ENCODE measurements at regions not wholly inside any gene's neighbourhood (a gene's known extent, or its start where the extent isn't known, plus 50 kb on each side); places are given as distances from the start of the nearest gene placed in this dataset.
"Not testable (repeated sequence)": the region's sequence is repeated elsewhere in the genome, so short reads cannot be mapped to it uniquely, and the experiment has no call there.

DNA sequence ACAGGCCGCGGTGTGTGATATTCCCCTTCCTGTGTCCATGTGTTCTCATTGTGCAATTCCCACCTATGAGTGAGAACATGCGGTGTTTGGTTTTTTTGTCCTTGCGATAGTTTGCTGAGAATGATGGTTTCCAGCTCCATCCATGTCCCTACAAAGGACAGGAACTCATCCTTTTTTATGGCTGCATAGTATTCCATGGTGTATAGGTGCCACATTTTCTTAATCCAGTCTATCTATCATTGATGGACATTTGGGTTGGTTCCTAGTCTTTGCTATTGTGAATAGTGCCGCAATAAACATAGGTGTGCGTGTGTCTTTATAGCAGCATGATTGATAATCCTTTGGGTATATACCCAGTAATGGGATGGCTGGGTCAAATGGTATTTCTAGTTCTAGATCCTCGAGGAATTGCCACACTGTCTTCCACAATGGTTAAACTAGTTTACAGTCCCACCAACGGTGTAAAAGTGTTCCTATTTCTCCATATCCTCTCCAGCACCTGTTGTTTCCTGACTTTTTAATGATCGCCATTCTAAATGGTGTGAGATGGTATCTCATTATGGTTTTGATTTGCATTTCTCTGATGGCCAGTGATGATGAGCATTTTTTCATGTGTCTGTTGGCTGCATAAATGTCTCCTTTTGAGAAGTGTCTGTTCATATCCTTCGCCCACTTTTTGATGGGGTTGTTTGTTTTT lies 125.1 kb downstream of the USP22 start:
- TF ChIP-seq, protein P1, sequence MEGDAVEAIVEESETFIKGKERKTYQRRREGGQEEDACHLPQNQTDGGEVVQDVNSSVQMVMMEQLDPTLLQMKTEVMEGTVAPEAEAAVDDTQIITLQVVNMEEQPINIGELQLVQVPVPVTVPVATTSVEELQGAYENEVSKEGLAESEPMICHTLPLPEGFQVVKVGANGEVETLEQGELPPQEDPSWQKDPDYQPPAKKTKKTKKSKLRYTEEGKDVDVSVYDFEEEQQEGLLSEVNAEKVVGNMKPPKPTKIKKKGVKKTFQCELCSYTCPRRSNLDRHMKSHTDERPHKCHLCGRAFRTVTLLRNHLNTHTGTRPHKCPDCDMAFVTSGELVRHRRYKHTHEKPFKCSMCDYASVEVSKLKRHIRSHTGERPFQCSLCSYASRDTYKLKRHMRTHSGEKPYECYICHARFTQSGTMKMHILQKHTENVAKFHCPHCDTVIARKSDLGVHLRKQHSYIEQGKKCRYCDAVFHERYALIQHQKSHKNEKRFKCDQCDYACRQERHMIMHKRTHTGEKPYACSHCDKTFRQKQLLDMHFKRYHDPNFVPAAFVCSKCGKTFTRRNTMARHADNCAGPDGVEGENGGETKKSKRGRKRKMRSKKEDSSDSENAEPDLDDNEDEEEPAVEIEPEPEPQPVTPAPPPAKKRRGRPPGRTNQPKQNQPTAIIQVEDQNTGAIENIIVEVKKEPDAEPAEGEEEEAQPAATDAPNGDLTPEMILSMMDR (IDR thresholded peaks at IDR 0.05; ENCODE audit: poor library complexity, severe bottlenecking) = not testable (repeated sequence)
- not testable (repeated sequence) for TF ChIP-seq EP300 (conservative IDR thresholded peaks at IDR 0.05; ENCODE audit: poor library complexity, severe bottlenecking); POLR2AphosphoS5 (IDR thresholded peaks at IDR 0.05); RAD21 (conservative IDR thresholded peaks at IDR 0.05)
- TF ChIP-seq, protein P2, sequence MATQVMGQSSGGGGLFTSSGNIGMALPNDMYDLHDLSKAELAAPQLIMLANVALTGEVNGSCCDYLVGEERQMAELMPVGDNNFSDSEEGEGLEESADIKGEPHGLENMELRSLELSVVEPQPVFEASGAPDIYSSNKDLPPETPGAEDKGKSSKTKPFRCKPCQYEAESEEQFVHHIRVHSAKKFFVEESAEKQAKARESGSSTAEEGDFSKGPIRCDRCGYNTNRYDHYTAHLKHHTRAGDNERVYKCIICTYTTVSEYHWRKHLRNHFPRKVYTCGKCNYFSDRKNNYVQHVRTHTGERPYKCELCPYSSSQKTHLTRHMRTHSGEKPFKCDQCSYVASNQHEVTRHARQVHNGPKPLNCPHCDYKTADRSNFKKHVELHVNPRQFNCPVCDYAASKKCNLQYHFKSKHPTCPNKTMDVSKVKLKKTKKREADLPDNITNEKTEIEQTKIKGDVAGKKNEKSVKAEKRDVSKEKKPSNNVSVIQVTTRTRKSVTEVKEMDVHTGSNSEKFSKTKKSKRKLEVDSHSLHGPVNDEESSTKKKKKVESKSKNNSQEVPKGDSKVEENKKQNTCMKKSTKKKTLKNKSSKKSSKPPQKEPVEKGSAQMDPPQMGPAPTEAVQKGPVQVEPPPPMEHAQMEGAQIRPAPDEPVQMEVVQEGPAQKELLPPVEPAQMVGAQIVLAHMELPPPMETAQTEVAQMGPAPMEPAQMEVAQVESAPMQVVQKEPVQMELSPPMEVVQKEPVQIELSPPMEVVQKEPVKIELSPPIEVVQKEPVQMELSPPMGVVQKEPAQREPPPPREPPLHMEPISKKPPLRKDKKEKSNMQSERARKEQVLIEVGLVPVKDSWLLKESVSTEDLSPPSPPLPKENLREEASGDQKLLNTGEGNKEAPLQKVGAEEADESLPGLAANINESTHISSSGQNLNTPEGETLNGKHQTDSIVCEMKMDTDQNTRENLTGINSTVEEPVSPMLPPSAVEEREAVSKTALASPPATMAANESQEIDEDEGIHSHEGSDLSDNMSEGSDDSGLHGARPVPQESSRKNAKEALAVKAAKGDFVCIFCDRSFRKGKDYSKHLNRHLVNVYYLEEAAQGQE (IDR thresholded peaks at IDR 0.05; ENCODE audit: borderline replicate concordance) = not testable (repeated sequence)

Data from neural cell (in vitro differentiated cells).